ENCODE measurements at regions not wholly inside any gene's neighbourhood (a gene's known extent, or its start where the extent isn't known, plus 50 kb on each side); places are given as distances from the start of the nearest gene placed in this dataset.
A peak's percentile ranks its signal among the peaks of the same experiment; 100 is the strongest.

DNA sequence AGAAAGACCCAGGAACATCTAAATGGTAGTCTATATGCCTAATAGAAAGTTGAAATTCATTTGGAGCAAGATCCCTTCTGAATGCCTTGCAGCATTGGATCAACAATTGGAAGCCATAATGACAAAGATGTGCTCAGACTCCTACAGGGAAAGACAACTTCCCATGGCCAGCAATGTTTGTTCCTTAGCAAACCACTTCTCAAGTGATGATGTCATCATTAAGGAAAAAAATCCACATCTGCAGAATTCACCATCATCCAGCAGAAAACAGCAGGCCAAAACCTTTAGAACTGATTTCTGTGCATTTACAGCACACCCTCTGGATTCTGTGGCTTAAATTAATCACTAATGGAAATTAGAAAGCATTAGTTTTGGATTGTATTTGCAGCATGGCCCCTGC, 82.4 kb upstream of the ZIC3 start:
- DNase-seq (ENCODE audit: low spot score): no peak

DNA sequence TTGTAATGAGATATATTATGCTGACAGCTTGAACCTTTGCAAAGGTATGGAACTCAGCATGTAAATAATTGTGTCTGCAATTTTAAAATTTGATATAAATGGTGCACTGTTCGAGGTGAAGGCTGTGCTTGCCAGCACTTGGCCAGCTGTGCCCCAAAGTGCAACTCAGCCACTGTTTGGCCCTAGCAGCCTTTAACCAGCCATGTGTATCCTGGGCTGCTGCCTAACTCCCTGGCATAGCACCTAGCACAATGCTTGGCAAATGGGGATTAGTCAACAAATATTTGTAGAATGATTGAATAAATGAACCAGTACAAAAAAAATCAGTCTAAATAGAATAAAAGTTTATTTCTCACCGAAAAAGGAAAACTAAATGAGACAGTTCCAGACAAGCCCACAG, 83.8 kb upstream of the ZIC3 start:
- DNase-seq (ENCODE audit: low spot score): no peak

DNA sequence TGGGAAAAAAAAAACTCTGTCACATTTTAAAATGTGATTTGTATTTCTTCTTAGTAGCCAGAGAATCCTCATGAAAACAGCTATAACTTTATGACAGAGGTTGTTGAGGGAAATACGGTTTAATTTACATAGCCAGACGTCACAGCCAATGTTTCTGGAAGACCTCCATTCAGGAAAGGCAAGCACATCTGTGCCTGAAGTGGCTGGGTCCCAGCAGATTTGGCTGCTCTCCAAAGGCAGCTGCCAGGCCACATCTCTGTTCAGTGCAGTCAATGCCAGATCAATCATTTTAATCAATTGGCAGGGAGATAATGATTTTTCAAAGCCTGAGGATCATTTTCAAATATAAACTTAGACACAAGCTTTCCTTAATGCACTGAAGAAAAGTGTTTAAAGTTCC, 86.5 kb upstream of the ZIC3 start:
- DNase-seq (ENCODE audit: low spot score): no peak

GRCh38 chrX:137441711-137442110, 124.2 kb upstream of the ZIC3 start:
- DNase-seq (ENCODE audit: low spot score): no peak

GRCh38 chrX:137432609-137433008, 133.3 kb upstream of the ZIC3 start:
- peak; percentile 14 for DNase-seq (ENCODE audit: low spot score)

GRCh38 chrX:137431693-137432488, 134.0 kb upstream of the ZIC3 start:
- DNase-seq (ENCODE audit: low spot score): no peak

DNA sequence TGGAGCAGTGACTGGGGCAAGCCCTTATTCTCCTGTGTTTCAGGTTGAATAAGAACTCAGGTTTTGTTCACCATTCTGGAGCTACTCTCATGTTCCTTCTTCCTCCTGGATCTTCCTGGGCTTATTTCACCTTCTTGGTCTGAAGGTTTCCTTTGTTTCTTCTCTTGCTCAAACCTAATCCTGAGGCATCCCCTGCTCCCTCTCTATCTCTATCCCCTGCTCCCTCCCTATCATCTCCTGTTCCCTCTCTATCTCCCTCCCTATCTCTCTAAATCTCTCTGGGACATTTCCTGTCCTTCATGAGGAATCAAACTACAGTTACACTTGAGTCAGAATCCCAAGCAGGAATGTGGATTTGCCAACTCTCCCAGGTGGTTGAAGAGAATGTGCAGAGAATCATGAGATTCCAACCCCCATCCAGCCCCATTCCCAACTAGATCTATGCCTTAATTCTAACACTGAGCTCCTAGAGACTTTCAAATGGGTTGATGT, 134.9 kb upstream of the ZIC3 start:
- DNase-seq (ENCODE audit: low spot score): no peak

GRCh38 chrX:137430301-137430700, 135.6 kb upstream of the ZIC3 start:
- DNase-seq (ENCODE audit: low spot score): no peak

GRCh38 chrX:137428766-137429591, 136.9 kb upstream of the ZIC3 start:
- no peak for DNase-seq (ENCODE audit: low spot score)

GRCh38 chrX:137428221-137428661, 137.7 kb upstream of the ZIC3 start:
- no peak for DNase-seq (ENCODE audit: low spot score)

DNA sequence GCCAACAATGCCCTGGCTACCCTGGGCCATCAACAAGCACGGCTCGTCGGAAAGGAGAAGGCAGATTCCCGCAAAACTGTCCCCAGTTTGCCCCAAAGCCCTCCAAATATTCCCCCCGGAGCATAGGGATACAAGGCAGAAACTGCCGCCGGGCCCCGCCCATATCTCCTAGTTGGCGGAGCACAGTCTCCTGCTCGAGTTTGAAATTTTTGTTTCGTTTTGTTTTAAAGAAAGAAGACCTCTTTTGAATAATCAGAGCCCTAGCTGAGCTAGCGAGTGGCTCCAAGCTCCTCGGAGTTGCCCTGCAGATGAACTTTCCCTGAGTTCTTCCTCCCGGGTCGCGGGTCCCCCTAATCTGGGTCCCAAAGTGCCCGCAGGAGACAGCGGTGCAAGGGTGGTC, 138.1 kb upstream of the ZIC3 start:
- DNase-seq (ENCODE audit: low spot score): no peak

DNA sequence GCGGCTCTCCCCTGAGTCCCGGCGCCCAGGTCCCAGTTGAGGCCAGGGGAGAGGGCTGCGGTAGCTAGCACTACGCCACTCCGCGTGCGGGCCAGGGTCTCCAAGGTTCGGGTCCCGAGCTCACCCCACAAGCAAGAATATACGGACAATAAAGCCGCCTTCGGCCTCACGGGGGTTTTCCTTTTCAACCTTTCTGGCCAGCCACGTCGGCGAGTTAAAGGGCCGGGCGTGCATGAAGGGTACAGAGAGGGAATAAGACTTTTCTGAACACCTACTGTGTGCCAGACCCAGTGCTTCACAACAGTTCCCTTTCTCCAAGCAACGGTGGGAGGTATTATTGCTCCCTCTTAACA, 138.5 kb upstream of the ZIC3 start:
- no peak for DNase-seq (ENCODE audit: low spot score)

GRCh38 chrX:137426695-137427425, 139.1 kb upstream of the ZIC3 start:
- no peak for DNase-seq (ENCODE audit: low spot score)

- DNase-seq (ENCODE audit: low spot score): no peak
Measured at GRCh38 chrX:137425986-137426385, 139.9 kb upstream of the ZIC3 start.

- DNase-seq (ENCODE audit: low spot score): no peak
Measured at GRCh38 chrX:137425273-137425902, 140.5 kb upstream of the ZIC3 start.

GRCh38 chrX:137424679-137425078, 141.2 kb upstream of the ZIC3 start:
- no peak for DNase-seq (ENCODE audit: low spot score)

DNA sequence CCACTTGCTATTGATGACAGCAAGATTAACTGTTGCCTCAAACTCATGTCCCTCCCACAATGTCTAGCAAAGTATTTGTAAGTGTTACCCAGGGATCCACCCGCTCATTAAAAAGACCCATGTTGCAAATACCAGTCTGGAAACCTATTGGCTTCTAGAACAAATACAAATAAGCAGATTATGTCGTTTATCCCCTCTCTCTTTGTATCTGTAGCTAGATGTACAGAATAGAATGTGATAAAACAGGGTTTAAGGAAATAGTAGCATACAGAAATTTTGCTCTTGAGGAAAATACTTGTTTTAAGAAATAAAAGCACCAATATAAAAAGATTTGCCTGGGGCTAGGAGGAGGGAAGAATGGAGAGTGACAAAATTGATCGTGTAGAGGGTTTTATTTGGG, 142.7 kb upstream of the ZIC3 start:
- DNase-seq (ENCODE audit: low spot score): no peak

GRCh38 chrX:137418086-137418485, 147.8 kb upstream of the ZIC3 start:
- no peak for DNase-seq (ENCODE audit: low spot score)

DNA sequence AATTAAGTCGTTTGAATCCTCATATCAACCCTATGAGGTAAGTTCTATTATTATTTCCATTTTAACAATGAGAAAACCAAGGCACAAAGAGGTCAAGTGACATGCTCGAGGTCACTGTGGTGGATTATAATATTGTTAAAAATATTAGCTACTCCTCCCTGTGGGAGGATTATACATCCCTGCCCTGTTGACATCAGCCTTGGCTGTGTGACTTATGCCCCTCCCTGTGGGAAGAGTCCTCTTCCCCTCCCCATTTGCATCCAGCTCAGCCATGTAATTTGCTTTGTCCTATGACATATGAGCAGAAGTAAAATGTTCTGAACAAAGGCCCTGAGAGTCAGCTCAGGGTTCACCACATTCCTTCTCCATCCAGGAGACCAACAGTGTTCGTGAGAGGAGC, 152.7 kb upstream of the ZIC3 start:
- no peak for DNase-seq (ENCODE audit: low spot score)

GRCh38 chrX:137405449-137406140, 160.3 kb upstream of the ZIC3 start:
- no peak for DNase-seq (ENCODE audit: low spot score)

GRCh38 chrX:137401092-137401491, 164.8 kb upstream of the ZIC3 start:
- no peak for DNase-seq (ENCODE audit: low spot score)

- no peak for DNase-seq (ENCODE audit: low spot score)
Measured at GRCh38 chrX:137387646-137388045, 178.3 kb upstream of the ZIC3 start.

Data from HuH-7.5 (cell line).